ENCODE measurements at regions not wholly inside any gene's neighbourhood (a gene's known extent, or its start where the extent isn't known, plus 50 kb on each side); places are given as distances from the start of the nearest gene placed in this dataset.

DNA sequence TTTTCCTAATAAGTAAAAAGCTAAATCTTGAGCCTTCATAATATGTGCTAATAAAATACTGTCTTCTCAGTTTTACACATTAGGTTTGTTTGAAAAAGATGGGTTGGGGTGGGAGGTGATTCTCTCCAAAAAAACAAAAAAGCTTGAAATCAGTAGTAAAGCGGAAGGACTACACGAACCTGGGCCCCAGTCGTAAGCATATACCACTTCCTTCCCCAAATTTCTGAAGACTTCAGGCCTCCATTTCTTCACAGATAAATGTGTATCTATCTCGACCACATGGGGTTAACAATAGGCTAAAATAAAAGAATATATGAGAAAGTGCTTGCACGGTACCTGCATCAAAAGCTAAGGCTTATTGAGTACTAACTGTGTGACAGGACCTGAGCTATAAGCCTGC lies 51.6 kb upstream of the PAX2 start:
- intact Hi-C loops (cut with DNase I): no loop called here
- DNase-seq (ENCODE audit: low spot score): no peak
